Mesenchymal stem cell (in vitro differentiated cells and primary cell): ENCODE measurements at regions not wholly inside any gene's neighbourhood (a gene's known extent, or its start where the extent isn't known, plus 50 kb on each side); places are given as distances from the start of the nearest gene placed in this dataset.
"Not testable (repeated sequence)": the region's sequence is repeated elsewhere in the genome, so short reads cannot be mapped to it uniquely, and the experiment has no call there.

ENCODE experiments used
- DNase-seq: peaks from one replicate; pipeline ENCODE4 v3.0.0-alpha.2; 2013
- H2AFZ ChIP-seq: one replicate; pipeline ENCODE4 v1.6.1; 2013; ENCODE audit warnings: low read depth, mild to moderate bottlenecking, control low read depth, inconsistent platforms, low read length, moderate library complexity
- H2AK5ac ChIP-seq: 2 replicates; pipeline ENCODE4 v1.6.1; 2013; ENCODE audit warnings: low read length, moderate library complexity, mild to moderate bottlenecking, inconsistent platforms; ENCODE audit not compliant: severe bottlenecking
- H2BK120ac ChIP-seq: one replicate; pipeline ENCODE4 v1.6.1; 2013; ENCODE audit warnings: low read depth, mild to moderate bottlenecking, inconsistent platforms, low read length, moderate library complexity
- H2BK12ac ChIP-seq, 2 experiments: one replicate each; pipeline ENCODE4 v1.6.1; 2013; ENCODE audit warnings: inconsistent platforms in 2 of 2, low read length in 2 of 2, mild to moderate bottlenecking in 2 of 2, moderate library complexity in 2 of 2, control low read depth in 1 of 2
- H2BK15ac ChIP-seq: one replicate; pipeline ENCODE4 v1.6.1; 2013; ENCODE audit warnings: mild to moderate bottlenecking, low read depth, inconsistent platforms; ENCODE audit not compliant: poor library complexity, severe bottlenecking
- H2BK5ac ChIP-seq: 2 replicates; pipeline ENCODE4 v1.6.1; 2013; ENCODE audit warnings: low read depth, mild to moderate bottlenecking, low read length, control low read depth, inconsistent platforms; ENCODE audit not compliant: poor library complexity, severe bottlenecking
- H3K14ac ChIP-seq, 2 experiments: one replicate each; pipeline ENCODE4 v1.6.1; 2013; ENCODE audit warnings: inconsistent platforms in 2 of 2, low read length in 2 of 2, control low read depth in 1 of 2, mild to moderate bottlenecking in 1 of 2, moderate library complexity in 1 of 2
- H3K18ac ChIP-seq, 2 experiments: one replicate each; pipeline ENCODE4 v1.6.1; 2013; ENCODE audit warnings: inconsistent platforms in 2 of 2, low read length in 2 of 2, control low read depth in 1 of 2, low read depth in 1 of 2, mild to moderate bottlenecking in 1 of 2
- H3K23ac ChIP-seq, 2 experiments: one replicate each; pipeline ENCODE4 v1.6.1; 2013; ENCODE audit warnings: inconsistent platforms in 2 of 2, low read length in 2 of 2, mild to moderate bottlenecking in 2 of 2, moderate library complexity in 2 of 2, control low read depth in 1 of 2
- H3K27ac ChIP-seq: 2 replicates; pipeline ENCODE4 v1.5.1; 2013; ENCODE audit warnings: mild to moderate bottlenecking, moderate library complexity, low read length, control low read depth, inconsistent platforms; ENCODE audit not compliant: poor library complexity, severe bottlenecking
- H3K27me3 ChIP-seq, 2 experiments: 2 replicates each; pipeline versions ENCODE4 v1.6.1 to v1.7.0; 2013; ENCODE audit warnings: low read length in 2 of 2, mild to moderate bottlenecking in 2 of 2, moderate library complexity in 2 of 2, control low read depth in 1 of 2, inconsistent platforms in 1 of 2; ENCODE audit not compliant: control insufficient read depth in 1 of 2, insufficient read depth in 1 of 2
- H3K36me3 ChIP-seq, 2 experiments: 2 replicates each; pipeline versions ENCODE4 v1.6.1 to v1.7.0; 2013; ENCODE audit warnings: low read length in 2 of 2, control low read depth in 1 of 2, inconsistent platforms in 1 of 2, low read depth in 1 of 2, mild to moderate bottlenecking in 1 of 2; ENCODE audit not compliant: insufficient read depth in 2 of 2, control insufficient read depth in 1 of 2
- H3K4ac ChIP-seq, 2 experiments: one replicate each; pipeline ENCODE4 v1.6.1; 2013; ENCODE audit warnings: inconsistent platforms in 2 of 2, low read length in 2 of 2, mild to moderate bottlenecking in 2 of 2, moderate library complexity in 2 of 2, control low read depth in 1 of 2, low read depth in 1 of 2
- H3K4me1 ChIP-seq: 2 replicates; pipeline ENCODE4 v1.6.1; 2013; ENCODE audit warnings: low read depth, low read length, control low read depth; ENCODE audit not compliant: control insufficient read depth, insufficient read depth
- H3K4me2 ChIP-seq: 2 replicates; pipeline ENCODE4 v1.6.1; 2013; ENCODE audit warnings: low read length, mild to moderate bottlenecking, inconsistent platforms; ENCODE audit not compliant: poor library complexity, severe bottlenecking
- H3K4me3 ChIP-seq, 2 experiments: 2 replicates each; pipeline versions ENCODE4 v1.5.1 to v1.7.0; 2013; ENCODE audit warnings: low read length in 2 of 2, mild to moderate bottlenecking in 2 of 2, control low read depth in 1 of 2, low read depth in 1 of 2; ENCODE audit not compliant: insufficient read depth in 1 of 2
- H3K79me1 ChIP-seq: replicated peaks from 2 replicates; pipeline ENCODE4 v1.6.1; 2013; ENCODE audit warnings: mild to moderate bottlenecking, control low read depth, low read length, inconsistent platforms; ENCODE audit not compliant: poor library complexity, severe bottlenecking
- H3K9ac ChIP-seq: 2 replicates; pipeline ENCODE4 v1.7.0; 2013; ENCODE audit warnings: mild to moderate bottlenecking, low read length, moderate library complexity
- H3K9me3 ChIP-seq: 2 replicates; pipeline ENCODE4 v1.7.0; 2013; ENCODE audit warnings: mild to moderate bottlenecking, low read length; ENCODE audit not compliant: control insufficient read depth
- H4K8ac ChIP-seq: one replicate; pipeline ENCODE4 v1.6.1; 2013; ENCODE audit warnings: inconsistent platforms, mild to moderate bottlenecking, low read length, moderate library complexity
- H4K91ac ChIP-seq: one replicate; pipeline ENCODE4 v1.6.1; 2013; ENCODE audit warnings: mild to moderate bottlenecking, low read length, inconsistent platforms
- WGBS: methylation state at CpG from one replicate; pipeline ENCODE4 v1.1.7; 2013; ENCODE audit warnings: mixed read lengths; 5-methylcytosine and 5-hydroxymethylcytosine counted together

GRCh38 chr4:97141332-97141731 is 1001.9 kb downstream of the STPG2 start:
- H3K27ac ChIP-seq, H3K79me1 ChIP-seq, H3K14ac ChIP-seq, H3K36me3 ChIP-seq, H3K18ac ChIP-seq, H4K8ac ChIP-seq, H2BK12ac ChIP-seq, H3K9ac ChIP-seq, H2AFZ ChIP-seq, H3K9me3 ChIP-seq, H2AK5ac ChIP-seq, H2BK15ac ChIP-seq, H3K4ac ChIP-seq, H2BK5ac ChIP-seq, H3K23ac ChIP-seq, H3K4me2 ChIP-seq, H3K4me3 ChIP-seq, H3K27me3 ChIP-seq, DNase-seq, H3K4me1 ChIP-seq, H4K91ac ChIP-seq, H2BK120ac ChIP-seq: not testable (repeated sequence)
- 93% methylated on average over 4 of the region's 5 CpGs for WGBS

- Histone ChIP-seq H3K4me2 (no peak overlapping the region), H2BK15ac (no peak overlapping the region), H3K18ac (no peak overlapping the region), H4K91ac (no peak overlapping the region), H3K4me1 (no peaks in the 10 kb centered on the region), H3K79me1 (no peaks in the 10 kb centered on the region), H2AFZ (no peak overlapping the region), H2BK120ac (no peak overlapping the region), H3K14ac (no peak overlapping the region), H3K4ac (no peak overlapping the region), H3K27me3 (no peaks in the 10 kb centered on the region), H3K4me3 (no peak overlapping the region), H3K23ac (no peak overlapping the region), H3K27ac (no peak overlapping the region), H2BK5ac (no peak overlapping the region), H3K36me3 (no peaks in the 10 kb centered on the region), H2BK12ac (no peak overlapping the region), H3K9me3 (no peaks in the 10 kb centered on the region), H2AK5ac (no peak overlapping the region), H3K9ac (no peak overlapping the region), H4K8ac (no peak overlapping the region)
- WGBS, result no CpG with 5 or more reads among the region's 2 CpGs
- DNase-seq, result no peak
These were observed 1000.9 kb downstream of the STPG2 start for GRCh38 chr4:97142410-97142809.

- no peaks in the 10 kb centered on the region for H3K27me3 ChIP-seq
- no peak overlapping the region for H3K4ac ChIP-seq
- no peak overlapping the region for H2AFZ ChIP-seq
- H3K9ac ChIP-seq, result no peak overlapping the region
- H3K4me1 ChIP-seq, result no peaks in the 10 kb centered on the region
- no peak overlapping the region for H3K14ac ChIP-seq
- no peak overlapping the region for H2BK5ac ChIP-seq
- no peak overlapping the region for H3K4me3 ChIP-seq
- no peak overlapping the region for H4K91ac ChIP-seq
- no peak overlapping the region for H3K4me2 ChIP-seq
- H2BK15ac ChIP-seq, result no peak overlapping the region
- no peak overlapping the region for H3K18ac ChIP-seq
- no peak overlapping the region for H4K8ac ChIP-seq
- H3K9me3 ChIP-seq, result no peaks in the 10 kb centered on the region
- no peak overlapping the region for H2BK12ac ChIP-seq
- no peaks in the 10 kb centered on the region for H3K36me3 ChIP-seq
- H3K79me1 ChIP-seq, result no peaks in the 10 kb centered on the region
- 59% methylated on average over 2 of the region's 4 CpGs for WGBS
- DNase-seq, result no peak
- H3K27ac ChIP-seq, result no peak overlapping the region
- no peak overlapping the region for H2AK5ac ChIP-seq
- H3K23ac ChIP-seq, result no peak overlapping the region
- H2BK120ac ChIP-seq, result no peak overlapping the region
These were observed 1000.4 kb downstream of the STPG2 start for GRCh38 chr4:97142893-97143292.

- no peak overlapping the region for H3K4me2 ChIP-seq
- WGBS, result 88% methylated on average over 1 of the region's 1 CpG
These were observed 999.1 kb downstream of the STPG2 start for GRCh38 chr4:97144199-97144598.

More at GRCh38 chr4:97144199-97144598, 999.1 kb downstream of the STPG2 start:
- H2BK5ac ChIP-seq, result no peak overlapping the region
- H4K8ac ChIP-seq, result no peak overlapping the region
- H3K79me1 ChIP-seq, result no peaks in the 10 kb centered on the region
- no peak overlapping the region for H4K91ac ChIP-seq
- no peak overlapping the region for H3K27ac ChIP-seq
- H3K14ac ChIP-seq, result no peak overlapping the region
- no peak overlapping the region for H2BK15ac ChIP-seq
- no peaks in the 10 kb centered on the region for H3K27me3 ChIP-seq
- no peak overlapping the region for H2AK5ac ChIP-seq
- H3K4me3 ChIP-seq, result no peak overlapping the region
- H3K9ac ChIP-seq, result no peak overlapping the region
- no peak for DNase-seq
- no peaks in the 10 kb centered on the region for H3K4me1 ChIP-seq
- no peak overlapping the region for H2BK120ac ChIP-seq
- H3K36me3 ChIP-seq, result no peaks in the 10 kb centered on the region
- H2BK12ac ChIP-seq, result no peak overlapping the region
- no peaks in the 10 kb centered on the region for H3K9me3 ChIP-seq
- H3K23ac ChIP-seq, result no peak overlapping the region
- H2AFZ ChIP-seq, result no peak overlapping the region
- no peak overlapping the region for H3K4ac ChIP-seq
- H3K18ac ChIP-seq, result no peak overlapping the region
